NOMO-1 treated with DMSO at 0.1 percent for 48 hours (cell line): ENCODE measurements at regions not wholly inside any gene's neighbourhood (a gene's known extent, or its start where the extent isn't known, plus 50 kb on each side); places are given as distances from the start of the nearest gene placed in this dataset.
A peak's percentile ranks its signal among the peaks of the same experiment; 100 is the strongest.

Source experiments
- DNase-seq: peaks from one replicate; lab custom pipeline; 2025; ENCODE audit not compliant: unreplicated experiment; lab: John Stamatoyannopoulos, UW

DNA sequence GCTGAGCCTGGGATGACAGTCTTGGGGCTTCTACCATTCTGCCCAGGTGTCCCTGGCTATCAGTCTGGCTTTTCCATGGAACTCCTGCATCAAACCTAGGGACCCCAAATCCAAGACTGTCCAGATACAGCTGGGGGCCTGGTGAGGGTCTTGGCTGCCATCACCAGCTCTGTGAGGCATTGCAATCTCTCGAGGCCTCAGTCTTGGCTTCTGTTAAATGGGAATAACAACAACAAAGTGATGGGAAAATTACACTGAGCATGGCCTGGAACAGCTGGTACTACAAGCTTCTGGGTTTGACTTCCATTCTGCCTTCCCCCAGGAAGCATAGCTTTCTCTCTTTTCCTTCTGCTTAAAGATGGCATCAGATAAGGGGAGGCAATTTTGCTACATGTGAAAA is 50.0 kb upstream of the LCTL start:
- no peak for DNase-seq

DNA sequence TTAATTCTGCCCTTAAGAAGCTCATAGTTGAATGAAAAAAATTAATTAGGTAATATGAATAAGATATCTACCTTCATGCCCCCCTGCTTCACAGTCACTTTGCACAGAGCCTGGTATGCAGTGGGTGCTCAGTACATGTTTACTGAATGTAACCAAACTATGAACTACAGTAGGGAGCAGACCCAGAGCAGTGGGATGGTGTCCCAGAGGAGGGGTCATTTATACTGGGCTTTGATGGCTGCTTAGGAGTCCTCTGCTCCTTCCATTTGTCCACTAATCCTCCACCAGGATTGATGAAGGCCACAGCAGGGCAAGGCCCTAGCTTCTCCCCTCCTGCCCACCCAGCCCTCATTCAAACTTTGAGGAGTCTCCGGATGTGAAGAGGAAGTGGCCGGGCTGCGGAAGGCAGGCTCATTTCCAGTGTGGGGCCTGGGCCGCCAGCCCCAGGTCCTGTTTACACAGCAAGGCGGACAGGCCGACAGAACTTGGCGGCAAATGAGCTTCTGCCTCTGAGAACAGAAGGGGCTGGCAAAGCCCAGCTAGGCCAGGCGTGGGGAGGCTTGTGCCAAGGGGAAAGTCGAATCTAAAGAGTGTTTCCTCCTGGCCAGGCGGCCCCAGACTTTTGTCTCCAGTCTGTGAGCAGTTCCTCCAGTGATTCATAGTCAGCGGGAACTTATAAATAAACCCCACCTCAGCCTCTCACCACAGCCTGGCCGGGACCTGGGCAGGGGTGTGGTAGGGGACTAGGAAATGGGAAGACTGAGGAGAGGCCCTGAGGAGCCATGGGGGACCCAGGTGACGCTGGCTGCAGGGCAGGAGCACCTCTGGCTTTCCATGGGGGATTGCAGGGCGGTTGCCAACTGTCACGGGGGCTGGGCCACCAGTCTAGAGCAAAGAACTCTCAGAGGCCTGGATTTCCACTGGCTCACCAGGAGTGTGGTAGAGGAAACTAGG is 51.6 kb upstream of the LCTL start:
- DNase-seq = peak; percentile 79

GRCh38 chr15:66619152-66619903 is 53.5 kb upstream of the LCTL start:
- peak; percentile 55 for DNase-seq

- DNase-seq = no peak
Measured at GRCh38 chr15:66620341-66620740, 54.5 kb upstream of the LCTL start.

- DNase-seq = no peak
Measured at GRCh38 chr15:66620744-66621344, 55.0 kb upstream of the LCTL start.

DNA sequence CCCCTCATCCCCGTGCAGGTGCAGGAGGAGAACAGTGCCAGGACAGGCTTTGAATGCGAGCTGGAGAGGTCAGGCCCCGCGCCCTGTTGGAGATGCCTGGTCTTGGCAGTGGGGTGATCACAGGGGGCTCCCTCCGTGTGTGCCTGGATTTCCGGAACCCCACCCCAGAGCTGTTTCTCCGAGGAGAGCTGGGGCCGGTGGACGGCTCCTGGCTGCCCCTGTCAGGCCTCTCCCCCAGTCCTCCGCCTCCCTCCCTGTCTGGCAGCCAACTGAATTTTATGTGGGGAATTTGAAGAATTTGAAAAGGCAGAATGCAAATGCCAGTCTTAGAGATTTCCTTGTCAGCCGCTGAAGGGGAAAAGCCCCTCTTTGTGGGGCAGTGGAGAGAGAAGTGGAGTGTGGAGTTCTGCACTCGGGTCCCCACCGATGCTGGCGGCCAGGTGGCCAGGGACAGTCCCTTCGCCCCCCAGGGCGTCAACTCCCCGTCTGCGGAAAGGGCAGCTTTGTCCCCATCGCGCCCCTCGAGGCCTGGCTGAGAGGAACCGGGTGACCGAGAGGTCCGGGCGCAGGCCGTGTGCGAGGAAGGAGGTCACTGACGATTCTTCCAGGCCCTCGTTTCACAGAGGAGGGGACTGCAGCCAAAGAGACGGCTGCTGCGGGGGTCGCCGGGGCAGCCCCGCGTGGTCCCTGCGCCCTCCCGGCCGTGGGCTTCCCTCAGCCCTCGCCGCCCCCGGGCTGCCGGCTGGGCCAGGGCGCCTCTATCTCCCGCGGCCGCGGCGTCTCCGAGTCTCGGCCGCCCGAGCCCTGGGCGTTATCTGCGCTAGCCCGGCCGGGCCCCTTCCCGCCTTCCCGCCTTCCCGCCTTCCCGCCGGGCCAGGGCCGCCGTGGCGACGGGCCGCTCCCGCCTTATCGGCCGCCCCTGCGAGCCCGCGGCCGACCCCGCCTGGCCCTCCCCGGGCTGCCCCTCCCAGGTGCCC is 56.0 kb upstream of the LCTL start:
- DNase-seq = no peak

- DNase-seq = peak; percentile 13
Measured at GRCh38 chr15:66622591-66623022, 56.8 kb upstream of the LCTL start.

GRCh38 chr15:66623801-66624453 is 58.1 kb upstream of the LCTL start:
- DNase-seq = no peak

- DNase-seq = no peak
Measured at GRCh38 chr15:66625531-66625930, 59.7 kb upstream of the LCTL start.

DNA sequence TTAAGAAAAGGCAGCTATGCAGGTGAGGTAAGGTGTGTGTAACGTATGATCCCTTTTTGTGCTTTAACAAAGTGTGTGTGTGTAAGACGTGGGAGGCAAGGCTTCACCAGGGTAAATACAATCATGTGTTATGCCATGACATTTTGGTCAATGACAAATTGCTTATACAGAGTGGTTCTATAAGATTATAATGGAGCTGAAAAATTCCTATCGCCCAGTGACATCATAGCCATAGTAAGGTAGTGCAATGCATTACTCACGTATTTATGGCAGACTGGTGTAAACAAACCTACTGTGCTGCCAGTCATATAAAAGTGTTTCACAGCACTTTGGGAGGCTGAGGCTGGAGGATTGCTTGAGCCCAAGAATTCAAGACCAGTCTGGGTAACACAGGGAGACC is 60.2 kb upstream of the LCTL start:
- no peak for DNase-seq

DNA sequence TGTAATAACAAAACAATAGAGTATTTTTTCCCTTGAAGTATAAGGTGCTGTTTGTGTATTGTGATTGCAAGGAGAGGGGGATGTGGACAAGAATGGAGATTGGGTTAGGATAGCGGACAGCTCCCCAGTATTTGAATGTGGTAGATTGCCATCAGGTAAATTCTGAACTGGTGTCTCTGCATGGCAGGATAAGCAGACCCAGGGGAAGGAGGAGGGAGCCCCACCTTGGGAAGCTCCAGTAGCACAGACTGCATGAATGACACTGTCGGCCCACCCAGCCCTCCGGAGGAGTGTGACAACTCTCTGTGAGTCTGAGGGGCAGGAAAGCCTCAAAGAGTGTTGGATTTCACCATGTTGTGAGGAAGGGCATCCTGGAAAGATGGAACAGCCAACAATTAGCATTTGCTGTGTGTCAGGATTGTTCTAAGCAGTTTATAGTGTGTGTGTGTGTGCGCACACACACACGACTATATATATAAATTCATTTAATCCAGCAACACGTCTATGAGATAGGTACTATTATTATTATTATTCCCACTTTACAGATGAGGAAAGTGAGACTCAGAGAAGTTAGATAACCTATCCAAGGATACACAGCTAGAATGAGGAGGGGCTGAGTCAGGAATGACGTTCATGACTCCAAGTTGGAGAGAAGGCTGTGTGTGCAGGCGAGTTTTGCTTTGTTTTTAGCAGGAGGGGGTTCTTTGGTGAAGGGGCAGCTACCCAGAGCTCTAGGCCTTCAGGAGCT is 63.4 kb upstream of the LCTL start:
- no peak for DNase-seq

DNA sequence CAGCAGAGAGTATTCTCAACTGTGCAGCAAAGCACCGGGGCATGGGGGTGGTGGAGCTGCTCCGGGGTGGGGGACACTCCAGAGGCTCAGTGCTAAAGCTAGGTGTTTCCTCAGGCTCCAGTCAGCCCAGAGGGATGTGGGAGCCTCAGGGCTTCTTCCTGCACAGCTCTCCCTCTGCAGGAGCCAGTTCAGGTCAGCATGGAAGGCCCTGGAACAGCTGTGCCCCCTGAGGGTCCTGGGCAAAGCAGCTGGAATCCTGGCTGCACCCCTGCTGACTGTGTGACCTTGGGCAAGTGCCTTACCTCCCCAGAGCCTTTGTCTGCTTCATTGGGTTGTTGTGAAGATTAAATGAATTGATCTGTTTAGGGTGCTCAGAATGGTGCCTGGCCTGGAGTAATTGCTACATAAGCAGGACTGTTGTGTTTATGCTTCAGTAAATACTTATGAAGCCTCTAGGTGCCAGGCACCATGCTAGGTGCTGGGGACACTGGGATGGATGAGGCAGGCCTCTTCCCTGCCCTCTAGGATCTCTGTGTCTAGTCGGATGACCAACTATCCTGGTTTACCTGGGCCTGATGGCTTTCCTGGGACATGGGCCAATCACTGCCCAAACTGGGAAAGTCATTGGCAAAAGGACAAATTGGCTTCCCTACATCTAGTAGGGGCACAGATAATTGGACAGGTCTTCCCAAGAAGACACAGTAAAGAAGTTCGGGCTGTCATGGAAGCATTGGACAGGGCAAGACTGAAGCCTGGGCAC is 64.2 kb upstream of the LCTL start:
- no peak for DNase-seq

- DNase-seq = no peak
Measured at GRCh38 chr15:66630801-66631351, 65.1 kb upstream of the LCTL start.

DNA sequence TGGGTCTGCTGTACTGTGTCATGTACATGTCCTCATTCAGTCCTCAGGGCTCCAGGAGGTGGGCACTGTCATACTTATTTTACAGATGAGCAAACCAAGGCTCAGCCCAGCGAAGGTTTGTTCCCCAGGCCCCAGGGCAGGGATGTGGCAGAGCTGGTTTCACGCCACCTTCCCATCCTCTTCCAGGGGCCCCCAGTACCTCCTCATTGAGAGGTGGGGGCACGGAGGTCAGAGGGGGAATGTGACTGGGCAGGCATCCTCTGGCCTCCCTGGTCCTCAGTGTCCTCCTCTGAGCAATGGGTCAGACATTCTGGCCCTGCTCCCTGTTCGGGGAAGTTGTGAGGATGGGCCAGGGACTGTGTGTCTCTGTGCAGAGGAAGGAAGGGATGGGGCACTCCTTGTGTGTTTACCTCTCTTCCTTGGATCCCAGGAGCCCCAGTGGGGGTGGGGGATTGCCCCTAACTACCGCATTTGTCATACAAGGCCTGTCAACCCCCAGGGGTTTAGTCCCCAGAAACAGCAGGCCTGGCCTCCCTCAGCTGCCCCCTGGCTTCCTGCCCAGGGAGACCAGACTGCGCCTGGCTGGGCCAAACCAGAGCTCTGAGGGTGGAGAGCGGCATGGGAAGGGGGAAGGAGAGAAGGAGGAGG is 65.9 kb upstream of the LCTL start:
- no peak for DNase-seq

DNA sequence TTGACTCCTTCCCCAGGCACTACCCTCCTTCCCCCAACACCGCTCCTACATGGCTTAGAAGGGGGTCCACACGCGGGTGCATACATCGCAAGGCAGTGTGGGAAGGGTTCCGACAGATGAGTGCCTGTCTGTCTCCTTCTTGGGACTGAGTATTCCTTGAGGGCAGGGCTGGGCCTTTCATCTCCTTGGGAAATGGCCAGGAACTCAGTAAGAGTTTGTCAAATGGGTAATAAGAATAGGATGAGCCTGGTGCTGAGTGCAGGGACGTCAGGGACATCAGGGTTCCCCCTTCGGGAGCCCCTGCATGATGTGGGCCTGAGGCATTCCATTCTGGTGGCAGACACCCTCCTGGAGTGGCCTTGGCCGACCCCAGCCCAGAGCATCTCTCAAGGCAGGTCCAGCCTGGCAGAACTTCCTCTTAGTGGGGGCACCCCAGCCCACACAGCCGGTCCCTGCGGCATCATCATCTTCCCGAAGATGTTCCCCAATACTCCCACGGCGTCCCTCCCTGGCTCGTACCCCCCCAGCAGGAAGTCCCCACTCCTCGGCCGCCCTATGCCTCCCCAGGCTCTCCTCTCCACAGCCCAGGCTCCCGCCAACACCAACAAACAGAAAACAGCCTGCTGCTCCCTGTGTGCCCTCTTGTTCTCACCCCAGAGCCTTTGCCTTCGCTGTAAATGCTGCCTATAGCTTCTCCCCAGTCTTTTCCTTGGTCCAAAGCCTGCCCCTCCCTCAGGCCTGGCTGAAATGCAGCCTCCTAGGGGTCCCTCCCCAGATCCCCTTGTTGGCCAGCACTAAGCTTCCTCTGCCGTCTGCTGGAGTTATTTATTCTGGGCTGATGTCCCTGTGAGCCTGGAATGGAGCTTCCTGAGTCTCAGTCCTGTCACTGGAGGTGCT is 67.5 kb upstream of the LCTL start:
- no peak for DNase-seq

DNA sequence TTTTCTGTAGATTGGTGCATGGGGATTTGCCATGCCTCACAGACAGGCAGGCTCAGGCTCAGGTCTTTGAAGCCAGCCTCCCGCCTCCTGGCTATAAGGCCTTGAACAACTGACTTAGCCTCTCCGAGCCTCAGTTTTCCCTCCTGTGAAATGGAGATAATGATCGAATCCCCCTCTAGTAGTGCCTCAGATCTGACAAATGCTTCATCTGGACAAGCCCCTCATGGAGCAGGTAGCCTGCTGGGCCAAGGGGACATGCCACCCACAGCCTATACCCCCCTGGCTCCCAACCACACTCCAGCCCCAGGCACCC is 68.1 kb upstream of the LCTL start:
- no peak for DNase-seq

- no peak for DNase-seq
Measured at GRCh38 chr15:66634540-66634939, 67.5 kb upstream of the SMAD6 start.
